Dermis microvascular lymphatic vessel endothelial cell (primary cell): ENCODE measurements at regions not wholly inside any gene's neighbourhood (a gene's known extent, or its start where the extent isn't known, plus 50 kb on each side); places are given as distances from the start of the nearest gene placed in this dataset.
A peak's percentile ranks its signal among the peaks of the same experiment; 100 is the strongest.

Experiments
- DNase-seq, 2 donors: peaks; one replicate each; pipeline versions ENCODE4 v3.0.0 to v3.0.0-alpha.2; 2010; ENCODE audit warnings: low read depth in 2 of 2

GRCh38 chr10:124228471-124228870 lies 135.1 kb upstream of the CHST15 start:
- no peak for DNase-seq

GRCh38 chr10:124227988-124228387 lies 134.6 kb upstream of the CHST15 start:
- DNase-seq = no peak

- no peak for DNase-seq
These were observed 133.9 kb upstream of the CHST15 start for GRCh38 chr10:124227055-124227975.

GRCh38 chr10:124226271-124227054 lies 133.1 kb upstream of the CHST15 start:
- DNase-seq = no peak

GRCh38 chr10:124225467-124226270 lies 132.3 kb upstream of the CHST15 start:
- no peak for DNase-seq

- no peak for DNase-seq
These were observed 131.7 kb upstream of the CHST15 start for GRCh38 chr10:124225029-124225466.

GRCh38 chr10:124224331-124225028 lies 131.1 kb upstream of the CHST15 start:
- no peak for DNase-seq

GRCh38 chr10:124223711-124224085 lies 130.3 kb upstream of the CHST15 start:
- no peak for DNase-seq

GRCh38 chr10:124222988-124223710 lies 129.8 kb upstream of the CHST15 start:
- no peak for DNase-seq

- no peak for DNase-seq
These were observed 129.1 kb upstream of the CHST15 start for GRCh38 chr10:124222318-124222987.

GRCh38 chr10:124221356-124222317 lies 128.2 kb upstream of the CHST15 start:
- peak; percentile 47 to 80 for DNase-seq

- DNase-seq = no peak
These were observed 127.6 kb upstream of the CHST15 start for GRCh38 chr10:124220971-124221355.

- no peak for DNase-seq
These were observed 127.1 kb upstream of the CHST15 start for GRCh38 chr10:124220547-124220946.

- no peak for DNase-seq
These were observed 126.3 kb upstream of the CHST15 start for GRCh38 chr10:124219655-124220054.

GRCh38 chr10:124219062-124219461 lies 125.7 kb upstream of the CHST15 start:
- no peak for DNase-seq

GRCh38 chr10:124217906-124218804 lies 124.8 kb upstream of the CHST15 start:
- no peak for DNase-seq

GRCh38 chr10:124217031-124217430 lies 123.6 kb upstream of the CHST15 start:
- no peak for DNase-seq
